ENCODE measurements at regions not wholly inside any gene's neighbourhood (a gene's known extent, or its start where the extent isn't known, plus 50 kb on each side); places are given as distances from the start of the nearest gene placed in this dataset.

GRCh38 chr9:25282946-25283345 is 395.3 kb downstream of the TUSC1 start:
- POLR2A ChIA-PET (ENCODE audit: low non-redundant PET): no interaction called here
- DNase-seq (ENCODE audit: low spot score): no peak
- TF ChIP-seq CTCF (conservative IDR thresholded peaks at IDR 0.05; ENCODE audit: low read depth): no peak
- CTCF ChIA-PET: no interaction called here
- H3K27ac ChIP-seq: no peak overlapping the region

- ChIA-PET CTCF (interaction anchor here (0.6 kb wide), 1 partner anchor 401 kb away, joined by 3 read pairs; no protein-coding TSS in a partner anchor), POLR2A (ENCODE audit: low non-redundant PET) (no interaction called here)
- DNase-seq (ENCODE audit: low spot score): no peak
- H3K27ac ChIP-seq: no peak overlapping the region
- TF ChIP-seq CTCF (conservative IDR thresholded peaks at IDR 0.05; ENCODE audit: low read depth): no peak
These were observed 416.8 kb downstream of the TUSC1 start for GRCh38 chr9:25261445-25261844.

GRCh38 chr9:25260046-25260445 is 418.2 kb downstream of the TUSC1 start:
- TF ChIP-seq CTCF (conservative IDR thresholded peaks at IDR 0.05; ENCODE audit: low read depth): no peak
- CTCF ChIA-PET: no interaction called here
- no peak for DNase-seq (ENCODE audit: low spot score)
- no peak overlapping the region for H3K27ac ChIP-seq
- POLR2A ChIA-PET (ENCODE audit: low non-redundant PET): no interaction called here

- no peak for TF ChIP-seq CTCF (conservative IDR thresholded peaks at IDR 0.05; ENCODE audit: low read depth)
- ChIA-PET CTCF (no interaction called here), POLR2A (ENCODE audit: low non-redundant PET) (no interaction called here)
- H3K27ac ChIP-seq: no peak overlapping the region
- no peak for DNase-seq (ENCODE audit: low spot score)
These were observed 423.0 kb downstream of the TUSC1 start for GRCh38 chr9:25255216-25255615.

- POLR2A ChIA-PET (ENCODE audit: low non-redundant PET): no interaction called here
- no peak overlapping the region for H3K27ac ChIP-seq
- no peak for DNase-seq (ENCODE audit: low spot score)
- TF ChIP-seq CTCF (conservative IDR thresholded peaks at IDR 0.05; ENCODE audit: low read depth): no peak
- CTCF ChIA-PET: no interaction called here
These were observed 424.2 kb downstream of the TUSC1 start for GRCh38 chr9:25254051-25254450.

- no peak overlapping the region for H3K27ac ChIP-seq
- TF ChIP-seq CTCF (conservative IDR thresholded peaks at IDR 0.05; ENCODE audit: low read depth): no peak
- DNase-seq (ENCODE audit: low spot score): no peak
- CTCF ChIA-PET: no interaction called here
- POLR2A ChIA-PET (ENCODE audit: low non-redundant PET): no interaction called here
These were observed 436.8 kb downstream of the TUSC1 start for GRCh38 chr9:25241421-25241820.

Data from RWPE1 (cell line).